Activated B cell treated with CpG ODN at 0.5 μM for 24 hours (primary cell): ENCODE measurements at regions not wholly inside any gene's neighbourhood (a gene's known extent, or its start where the extent isn't known, plus 50 kb on each side); places are given as distances from the start of the nearest gene placed in this dataset.

Experiments
- ATAC-seq: fragments of 200-7000 bp; cut with Tn5 transposase; one replicate; pipeline ENCODE4 v1.10.0; 2021; ENCODE audit warnings: low read depth, mild to moderate bottlenecking, moderate library complexity
- CTCF ChIA-PET: fragments of 350-600 bp; sonication (Branson Sonifier 250); formaldehyde crosslinking; loops from one replicate; lab custom pipeline; 2021; ENCODE audit warnings: antibody characterized with exemption; lab: Charles Lee
- POLR2A ChIA-PET: fragments of 350-600 bp; sonication (Branson Sonifier 250); formaldehyde crosslinking; loops from one replicate; lab custom pipeline; 2021; ENCODE audit warnings: antibody characterized with exemption; lab: Charles Lee
- DNase-seq: peaks from one replicate; pipeline ENCODE4 v3.0.0; 2022
- H3K27ac Mint-ChIP-seq: one replicate; pipeline ENCODE4 v1.8.0; 2020; ENCODE audit warnings: mixed read lengths
- H3K27me3 Mint-ChIP-seq: one replicate; pipeline ENCODE4 v1.8.0; 2021; ENCODE audit warnings: mixed read lengths
- H3K36me3 Mint-ChIP-seq: one replicate; pipeline ENCODE4 v1.8.0; 2021; ENCODE audit warnings: low read depth, mixed read lengths
- H3K4me1 Mint-ChIP-seq: one replicate; pipeline ENCODE4 v1.8.0; 2021; ENCODE audit warnings: mixed read lengths
- H3K4me3 Mint-ChIP-seq: one replicate; pipeline ENCODE4 v1.8.0; 2020; ENCODE audit warnings: mild to moderate bottlenecking, mixed read lengths
- H3K9me3 Mint-ChIP-seq: one replicate; pipeline ENCODE4 v1.8.0; 2020; ENCODE audit warnings: mixed read lengths
- intact Hi-C: fragments of 100-400 bp; cut with micrococcal nuclease; formaldehyde crosslinking; loops from one replicate; pipeline ENCODE4 v1.15.1; 2024
- TF ChIP-seq, protein P1 (sequence below): fragments of 200-600 bp; IDR thresholded peaks from one replicate; pipeline ENCODE4 v1.8.0; 2022; ENCODE audit warnings: antibody characterized with exemption, mild to moderate bottlenecking

DNA sequence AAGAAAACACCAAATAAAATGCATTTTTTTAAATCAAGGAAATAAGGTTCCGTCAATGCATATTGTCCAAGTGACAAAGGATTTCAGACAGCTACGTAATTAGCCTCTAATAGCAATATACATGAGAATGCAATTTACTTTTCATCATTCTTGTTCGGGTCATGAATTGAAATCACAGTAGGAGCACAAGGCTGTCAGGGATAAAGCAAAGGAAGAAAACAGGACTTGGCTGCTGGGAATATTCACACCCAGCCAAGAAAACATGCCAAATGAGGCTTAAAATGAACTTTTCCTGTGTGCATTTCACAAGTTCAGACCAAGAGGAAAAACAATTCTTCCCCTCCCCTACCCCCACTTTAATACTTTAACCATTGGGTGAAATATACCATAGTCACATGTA is 188.6 kb downstream of the CWF19L2 start:
- Mint-ChIP-seq H3K36me3 (no peaks in the 10 kb centered on the region), H3K27ac (no peak overlapping the region), H3K4me1 (no peaks in the 10 kb centered on the region), H3K9me3 (no peaks in the 10 kb centered on the region), H3K27me3 (no peaks in the 10 kb centered on the region), H3K4me3 (no peak overlapping the region)
- no peak for DNase-seq
- POLR2A ChIA-PET: no interaction called here
- intact Hi-C loops: no loop called here
- ATAC-seq: no peak
- CTCF ChIA-PET: no interaction called here
- TF ChIP-seq, protein P1, sequence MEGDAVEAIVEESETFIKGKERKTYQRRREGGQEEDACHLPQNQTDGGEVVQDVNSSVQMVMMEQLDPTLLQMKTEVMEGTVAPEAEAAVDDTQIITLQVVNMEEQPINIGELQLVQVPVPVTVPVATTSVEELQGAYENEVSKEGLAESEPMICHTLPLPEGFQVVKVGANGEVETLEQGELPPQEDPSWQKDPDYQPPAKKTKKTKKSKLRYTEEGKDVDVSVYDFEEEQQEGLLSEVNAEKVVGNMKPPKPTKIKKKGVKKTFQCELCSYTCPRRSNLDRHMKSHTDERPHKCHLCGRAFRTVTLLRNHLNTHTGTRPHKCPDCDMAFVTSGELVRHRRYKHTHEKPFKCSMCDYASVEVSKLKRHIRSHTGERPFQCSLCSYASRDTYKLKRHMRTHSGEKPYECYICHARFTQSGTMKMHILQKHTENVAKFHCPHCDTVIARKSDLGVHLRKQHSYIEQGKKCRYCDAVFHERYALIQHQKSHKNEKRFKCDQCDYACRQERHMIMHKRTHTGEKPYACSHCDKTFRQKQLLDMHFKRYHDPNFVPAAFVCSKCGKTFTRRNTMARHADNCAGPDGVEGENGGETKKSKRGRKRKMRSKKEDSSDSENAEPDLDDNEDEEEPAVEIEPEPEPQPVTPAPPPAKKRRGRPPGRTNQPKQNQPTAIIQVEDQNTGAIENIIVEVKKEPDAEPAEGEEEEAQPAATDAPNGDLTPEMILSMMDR: no peak

DNA sequence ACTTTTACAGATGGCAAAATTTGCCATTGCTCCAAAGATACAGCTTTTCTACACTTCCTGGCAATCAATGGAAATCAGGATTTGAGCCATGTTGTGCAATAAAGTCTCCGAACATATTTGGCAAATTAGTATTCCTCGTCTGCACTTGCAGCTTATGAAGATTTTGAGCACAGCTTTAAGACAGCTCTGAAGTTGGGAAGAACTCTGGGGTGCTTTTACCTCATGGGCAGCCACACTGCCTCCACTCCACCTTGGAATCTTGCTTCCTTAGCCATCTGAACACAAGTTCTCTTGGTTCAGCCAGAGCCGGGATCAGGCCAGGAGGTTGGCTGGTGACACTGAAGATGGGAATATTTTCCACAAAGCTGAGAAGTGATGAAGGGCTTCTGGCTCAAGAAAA is 191.2 kb downstream of the CWF19L2 start:
- intact Hi-C loops: no loop called here
- POLR2A ChIA-PET: no interaction called here
- ATAC-seq: no peak
- Mint-ChIP-seq H3K9me3 (no peaks in the 10 kb centered on the region), H3K27ac (no peak overlapping the region), H3K4me1 (no peaks in the 10 kb centered on the region), H3K4me3 (no peak overlapping the region), H3K36me3 (no peaks in the 10 kb centered on the region), H3K27me3 (no peaks in the 10 kb centered on the region)
- no peak for DNase-seq
- CTCF ChIA-PET: no interaction called here
- TF ChIP-seq, protein P1: no peak

DNA sequence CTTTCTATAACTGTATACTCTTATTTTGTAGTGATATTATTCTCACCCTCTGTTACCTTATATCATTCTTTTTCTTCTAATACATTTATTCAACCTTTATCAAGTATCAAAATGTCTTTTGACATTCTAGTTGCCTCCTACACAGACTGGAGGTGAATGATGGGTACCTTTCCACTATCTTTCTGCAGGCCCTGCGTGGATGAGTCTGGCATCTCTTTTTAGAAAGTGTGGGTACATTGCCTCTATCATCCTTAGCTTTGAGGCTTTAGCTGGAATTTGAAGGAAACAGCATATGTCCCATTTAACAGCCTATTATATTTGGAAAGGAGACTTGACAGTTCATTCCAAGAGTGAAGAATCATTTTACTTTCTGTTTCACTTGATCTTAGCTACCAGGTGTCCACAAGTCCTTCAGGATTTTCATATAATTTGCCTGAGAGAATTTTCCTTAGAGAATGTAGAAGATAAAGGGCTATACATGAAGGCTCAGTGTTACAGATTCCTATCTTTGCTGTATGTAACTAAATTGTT is 192.0 kb downstream of the CWF19L2 start:
- POLR2A ChIA-PET: no interaction called here
- DNase-seq: no peak
- Mint-ChIP-seq H3K4me3 (no peak overlapping the region), H3K27me3 (no peaks in the 10 kb centered on the region), H3K9me3 (no peaks in the 10 kb centered on the region), H3K27ac (no peak overlapping the region), H3K36me3 (no peaks in the 10 kb centered on the region), H3K4me1 (no peaks in the 10 kb centered on the region)
- CTCF ChIA-PET: no interaction called here
- no peak for ATAC-seq
- intact Hi-C loops: no loop called here
- TF ChIP-seq, protein P1: no peak

DNA sequence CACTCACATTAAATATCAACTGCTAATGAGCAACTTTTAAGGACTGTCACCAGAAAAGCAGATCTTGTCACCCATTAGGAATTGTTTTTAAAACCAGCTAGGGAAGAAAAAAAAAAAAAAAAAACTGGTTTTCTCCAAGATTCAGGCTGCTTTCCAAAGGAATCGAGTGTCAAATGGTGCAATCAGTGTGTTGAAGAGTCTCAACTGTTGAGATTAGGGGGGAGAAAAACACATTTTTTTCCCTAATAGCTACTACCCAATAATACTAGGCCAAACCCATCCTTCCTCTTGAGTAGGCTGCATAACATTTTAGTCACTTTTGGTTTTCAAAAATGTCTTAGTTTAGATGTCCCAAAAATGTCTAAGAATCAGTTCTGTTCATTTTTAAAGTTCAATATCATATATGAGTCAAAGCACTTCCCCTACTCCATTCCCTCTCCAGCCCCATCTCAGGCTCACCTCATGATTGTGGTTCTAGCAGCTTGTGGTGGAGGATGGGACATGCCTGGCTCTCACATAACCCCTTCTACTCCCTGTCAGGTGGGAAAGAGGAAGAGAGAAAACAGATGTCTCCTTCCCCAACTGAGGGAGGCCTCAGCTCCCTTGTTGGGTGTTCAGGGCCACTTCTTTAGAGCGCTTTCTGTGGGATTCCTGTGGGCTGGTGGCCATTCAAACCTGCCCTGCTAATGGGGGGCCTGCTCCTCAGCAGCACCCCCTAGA is 193.6 kb downstream of the CWF19L2 start:
- no peaks in the 10 kb centered on the region for H3K27me3 Mint-ChIP-seq
- no peak overlapping the region for H3K27ac Mint-ChIP-seq
- DNase-seq (no peak), ATAC-seq (no peak)
- H3K4me3 Mint-ChIP-seq: no peak overlapping the region
- TF ChIP-seq, protein P1: no peak
- no peaks in the 10 kb centered on the region for H3K9me3 Mint-ChIP-seq
- CTCF ChIA-PET: no interaction called here
- H3K4me1 Mint-ChIP-seq: no peaks in the 10 kb centered on the region
- no peaks in the 10 kb centered on the region for H3K36me3 Mint-ChIP-seq
- POLR2A ChIA-PET: no interaction called here
- intact Hi-C loops: no loop called here

DNA sequence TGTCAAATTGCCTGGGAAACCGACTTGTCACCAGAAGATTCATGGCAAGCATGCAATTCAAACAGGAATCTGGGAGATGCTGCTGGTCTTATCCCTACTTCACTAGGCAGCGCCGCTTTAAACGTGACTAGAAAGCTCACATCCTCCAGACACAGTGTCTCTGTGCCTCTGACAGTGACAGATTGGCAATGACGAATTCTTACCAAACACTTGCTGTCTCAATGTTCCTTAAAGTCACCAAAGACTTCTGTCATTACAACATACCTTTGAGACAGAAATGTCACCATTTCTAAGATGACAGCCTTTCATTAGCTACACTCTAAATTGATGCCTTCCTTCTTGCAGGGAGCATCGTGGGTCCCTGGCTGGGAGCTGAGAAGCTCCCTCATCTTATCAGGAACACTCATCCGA is 197.8 kb downstream of the CWF19L2 start:
- H3K27ac Mint-ChIP-seq: no peak overlapping the region
- peaks cover 3% of the 10 kb centered on the region for H3K9me3 Mint-ChIP-seq
- peaks cover under 1% of the 10 kb centered on the region for H3K27me3 Mint-ChIP-seq
- no peaks in the 10 kb centered on the region for H3K4me1 Mint-ChIP-seq
- no peaks in the 10 kb centered on the region for H3K36me3 Mint-ChIP-seq
- no peak for DNase-seq
- intact Hi-C loops: no loop called here
- CTCF ChIA-PET: no interaction called here
- no peak for ATAC-seq
- TF ChIP-seq, protein P1: no peak
- no peak overlapping the region for H3K4me3 Mint-ChIP-seq
- POLR2A ChIA-PET: no interaction called here
